ENCODE measurements at regions not wholly inside any gene's neighbourhood (a gene's known extent, or its start where the extent isn't known, plus 50 kb on each side); places are given as distances from the start of the nearest gene placed in this dataset.

GRCh38 chr5:28217695-28218094, 1179.3 kb upstream of the CDH9 start:
- Histone ChIP-seq H2BK20ac (ENCODE audit: low read length) (no peak overlapping the region), H3K27me3 (replicated peaks in 1 of 4; ENCODE audit: control insufficient read depth in 3 of 4, extremely low read depth in 1 of 4, insufficient read depth in 3 of 4, low read length in 3 of 4) (no peaks in the 10 kb centered on the region), H3K4ac (replicated peaks; ENCODE audit: insufficient read length, low read depth, low read length) (no peak overlapping the region), H2BK120ac (replicated peaks; ENCODE audit: low read depth, low read length) (no peak overlapping the region), H4K8ac (ENCODE audit: extremely low read depth, insufficient read depth, low read length) (no peak overlapping the region), H3K14ac (ENCODE audit: insufficient read length) (no peak overlapping the region), H4K5ac (ENCODE audit: insufficient read length, low read depth, low read length) (no peak overlapping the region), H2AFZ (ENCODE audit: low read length) (no peak overlapping the region), H3K18ac (ENCODE audit: extremely low read depth, low read length) (no peak overlapping the region), H3K23ac (ENCODE audit: insufficient read length) (no peak overlapping the region), H4K91ac (replicated peaks; ENCODE audit: insufficient read length, low read length) (no peak overlapping the region), H3K23me2 (ENCODE audit: low read depth, low read length) (no peaks in the 10 kb centered on the region), H2BK12ac (ENCODE audit: low read depth, low read length) (no peak overlapping the region), H2AK5ac (ENCODE audit: low read depth, low read length) (no peak overlapping the region), H3K27ac (ENCODE audit: low read depth, low read length) (no peak overlapping the region), H3K9me3 (ENCODE audit: insufficient read depth in 2 of 2, low read depth in 1 of 2, low read length in 1 of 2) (no peaks in the 10 kb centered on the region), H3K79me1 (ENCODE audit: low read depth, low read length) (no peaks in the 10 kb centered on the region), H3K9ac (replicated peaks in 1 of 4; ENCODE audit: extremely low read depth in 1 of 4, low read depth in 3 of 4, low read length in 3 of 4) (no peak overlapping the region), H3K4me3 (ENCODE audit: extremely low read depth in 1 of 4, insufficient read depth in 2 of 4, low read depth in 3 of 4, low read length in 4 of 4) (no peak overlapping the region), H2BK5ac (ENCODE audit: low read depth, low read length) (no peak overlapping the region), H3K79me2 (ENCODE audit: control insufficient read depth in 1 of 2, insufficient read depth in 2 of 2, low read length in 2 of 2) (no peaks in the 10 kb centered on the region), H2BK15ac (ENCODE audit: low read length) (no peak overlapping the region), H3K4me1 (replicated peaks in 1 of 4; ENCODE audit: control insufficient read depth in 3 of 4, insufficient read depth in 4 of 4, low read length in 3 of 4) (no peaks in the 10 kb centered on the region), H3K4me2 (ENCODE audit: insufficient read depth in 1 of 2, low read depth in 2 of 2, low read length in 2 of 2) (no peak overlapping the region), H4K20me1 (replicated peaks in 1 of 2; ENCODE audit: control insufficient read depth in 1 of 2, insufficient read depth in 2 of 2, low read length in 2 of 2) (no peaks in the 10 kb centered on the region), H3K56ac (replicated peaks; ENCODE audit: insufficient read length, low read depth, low read length) (no peak overlapping the region), H3K36me3 (ENCODE audit: control insufficient read depth in 2 of 4, insufficient read depth in 4 of 4, low read length in 3 of 4) (no peaks in the 10 kb centered on the region)
- DNase-seq (ENCODE audit: low read depth in 1 of 2, low spot score in 2 of 2) = no peak
- no peak for FAIRE-seq
- 97% methylated on average over 3 of the region's 3 CpGs; no CpG with 5 or more reads in 1 of the 2 experiments for WGBS, 2 experiments (ENCODE audit: extremely low coverage in 1 of 2, insufficient coverage in 1 of 2, insufficient read length in 1 of 2, insufficient replicate concordance in 2 of 2, low coverage in 1 of 2, low lambda C conversion rate in 2 of 2, missing lambda C conversion rate in 1 of 2)
- POLR2A ChIA-PET (ENCODE audit: partially characterized antibody) = no interaction called here
- CTCF ChIA-PET (ENCODE audit: partially characterized antibody) = no interaction called here
- no peak for TF ChIP-seq EP300 (IDR thresholded peaks at IDR 0.05; ENCODE audit: borderline replicate concordance in 1 of 2, low read depth in 2 of 2, low read length in 2 of 2)
- TF ChIP-seq POLR2A (IDR thresholded peaks at IDR 0.05; ENCODE audit: control extremely low read depth in 1 of 2, low read depth in 2 of 2, low read length in 2 of 2) = no peak
- no peak for TF ChIP-seq JUN (IDR thresholded peaks at IDR 0.05; ENCODE audit: low read depth, low read length)
- no peak for TF ChIP-seq CHD2 (IDR thresholded peaks at IDR 0.05; ENCODE audit: low read length)
- no peak for TF ChIP-seq CTBP2 (IDR thresholded peaks at IDR 0.05; ENCODE audit: borderline replicate concordance, insufficient read depth, insufficient read length, low read length)
- TF ChIP-seq NANOG (IDR thresholded peaks at IDR 0.05; ENCODE audit: insufficient read depth, low read depth, low read length, poor library complexity, severe bottlenecking) = no peak
- TF ChIP-seq KDM4A (IDR thresholded peaks at IDR 0.05; ENCODE audit: low read depth, low read length, severe bottlenecking) = no peak
- TF ChIP-seq JUND (IDR thresholded peaks at IDR 0.05; ENCODE audit: low read length) = no peak
- TF ChIP-seq HDAC2 (IDR thresholded peaks at IDR 0.05; ENCODE audit: borderline replicate concordance in 1 of 2, low read depth in 2 of 2, low read length in 2 of 2) = no peak
- no peak for TF ChIP-seq ZNF274 (IDR thresholded peaks at IDR 0.05; ENCODE audit: borderline replicate concordance, extremely low read depth, low read length)
- no peak for TF ChIP-seq CBX8 (IDR thresholded peaks at IDR 0.05; ENCODE audit: borderline replicate concordance, low read depth, low read length)
- no peak for TF ChIP-seq FOSL1 (IDR thresholded peaks at IDR 0.05; ENCODE audit: insufficient read depth, low read depth, low read length)

All from H1 (cell line).